Fibroblast of mammary gland (primary cell): ENCODE measurements at regions not wholly inside any gene's neighbourhood (a gene's known extent, or its start where the extent isn't known, plus 50 kb on each side); places are given as distances from the start of the nearest gene placed in this dataset.

ENCODE experiments used
- DNase-seq: peaks from one replicate; pipeline ENCODE4 v3.0.0-alpha.2; 2010; ENCODE audit warnings: low read depth
- H3K4me3 ChIP-seq: 2 replicates; pipeline ENCODE4 v1.5.1; 2011; ENCODE audit warnings: low read depth, mild to moderate bottlenecking, low read length, moderate library complexity; ENCODE audit not compliant: control insufficient read depth
- TF ChIP-seq, protein P1 (sequence below): conservative IDR thresholded peaks from 2 replicates; pipeline ENCODE4 v1.5.1; 2011; ENCODE audit warnings: low read depth, low read length, inconsistent platforms; ENCODE audit not compliant: control insufficient read depth, insufficient read depth

DNA sequence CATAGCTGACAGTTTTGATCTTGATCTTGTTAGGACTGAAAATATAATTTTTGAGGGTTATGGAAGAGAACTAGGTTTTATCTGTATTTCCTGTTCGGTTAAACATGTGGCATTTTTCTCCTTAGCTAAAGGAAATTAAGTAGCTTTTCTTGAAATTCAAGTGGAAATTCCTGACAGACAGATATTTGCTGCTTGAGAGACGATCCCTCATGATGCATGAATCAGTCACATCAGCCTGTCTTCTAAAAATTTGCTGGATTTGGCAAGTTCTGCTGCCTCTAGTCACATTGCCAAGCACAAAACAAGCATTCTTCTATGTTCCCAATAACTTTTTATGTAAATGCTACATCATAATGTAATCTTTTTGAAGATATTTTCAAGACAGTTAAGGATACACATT is 201.8 kb upstream of the ATP5MC3 start:
- no peak for DNase-seq
- no peak overlapping the region for H3K4me3 ChIP-seq
- TF ChIP-seq, protein P1, sequence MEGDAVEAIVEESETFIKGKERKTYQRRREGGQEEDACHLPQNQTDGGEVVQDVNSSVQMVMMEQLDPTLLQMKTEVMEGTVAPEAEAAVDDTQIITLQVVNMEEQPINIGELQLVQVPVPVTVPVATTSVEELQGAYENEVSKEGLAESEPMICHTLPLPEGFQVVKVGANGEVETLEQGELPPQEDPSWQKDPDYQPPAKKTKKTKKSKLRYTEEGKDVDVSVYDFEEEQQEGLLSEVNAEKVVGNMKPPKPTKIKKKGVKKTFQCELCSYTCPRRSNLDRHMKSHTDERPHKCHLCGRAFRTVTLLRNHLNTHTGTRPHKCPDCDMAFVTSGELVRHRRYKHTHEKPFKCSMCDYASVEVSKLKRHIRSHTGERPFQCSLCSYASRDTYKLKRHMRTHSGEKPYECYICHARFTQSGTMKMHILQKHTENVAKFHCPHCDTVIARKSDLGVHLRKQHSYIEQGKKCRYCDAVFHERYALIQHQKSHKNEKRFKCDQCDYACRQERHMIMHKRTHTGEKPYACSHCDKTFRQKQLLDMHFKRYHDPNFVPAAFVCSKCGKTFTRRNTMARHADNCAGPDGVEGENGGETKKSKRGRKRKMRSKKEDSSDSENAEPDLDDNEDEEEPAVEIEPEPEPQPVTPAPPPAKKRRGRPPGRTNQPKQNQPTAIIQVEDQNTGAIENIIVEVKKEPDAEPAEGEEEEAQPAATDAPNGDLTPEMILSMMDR = no peak

DNA sequence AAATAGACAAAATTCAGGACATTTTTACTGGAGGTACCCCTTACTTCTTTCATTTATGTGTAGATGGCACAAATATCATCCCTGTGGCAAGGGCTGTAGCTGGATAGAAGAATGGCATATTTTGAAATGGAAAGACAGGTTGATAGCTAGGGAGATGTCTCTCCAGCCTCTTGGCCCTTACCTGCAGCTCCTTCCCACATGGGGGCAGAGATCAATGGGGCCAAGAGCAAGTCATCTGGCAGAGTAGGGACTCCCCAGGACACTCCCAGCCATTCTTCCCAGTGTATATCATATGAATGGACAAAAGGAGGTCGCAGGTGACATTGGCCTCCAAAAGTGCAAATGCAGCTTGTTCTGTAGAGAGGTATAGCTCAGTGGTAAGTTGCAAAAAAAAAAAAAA is 192.2 kb upstream of the ATP5MC3 start:
- TF ChIP-seq, protein P1 = no peak
- DNase-seq = no peak
- no peak overlapping the region for H3K4me3 ChIP-seq

DNA sequence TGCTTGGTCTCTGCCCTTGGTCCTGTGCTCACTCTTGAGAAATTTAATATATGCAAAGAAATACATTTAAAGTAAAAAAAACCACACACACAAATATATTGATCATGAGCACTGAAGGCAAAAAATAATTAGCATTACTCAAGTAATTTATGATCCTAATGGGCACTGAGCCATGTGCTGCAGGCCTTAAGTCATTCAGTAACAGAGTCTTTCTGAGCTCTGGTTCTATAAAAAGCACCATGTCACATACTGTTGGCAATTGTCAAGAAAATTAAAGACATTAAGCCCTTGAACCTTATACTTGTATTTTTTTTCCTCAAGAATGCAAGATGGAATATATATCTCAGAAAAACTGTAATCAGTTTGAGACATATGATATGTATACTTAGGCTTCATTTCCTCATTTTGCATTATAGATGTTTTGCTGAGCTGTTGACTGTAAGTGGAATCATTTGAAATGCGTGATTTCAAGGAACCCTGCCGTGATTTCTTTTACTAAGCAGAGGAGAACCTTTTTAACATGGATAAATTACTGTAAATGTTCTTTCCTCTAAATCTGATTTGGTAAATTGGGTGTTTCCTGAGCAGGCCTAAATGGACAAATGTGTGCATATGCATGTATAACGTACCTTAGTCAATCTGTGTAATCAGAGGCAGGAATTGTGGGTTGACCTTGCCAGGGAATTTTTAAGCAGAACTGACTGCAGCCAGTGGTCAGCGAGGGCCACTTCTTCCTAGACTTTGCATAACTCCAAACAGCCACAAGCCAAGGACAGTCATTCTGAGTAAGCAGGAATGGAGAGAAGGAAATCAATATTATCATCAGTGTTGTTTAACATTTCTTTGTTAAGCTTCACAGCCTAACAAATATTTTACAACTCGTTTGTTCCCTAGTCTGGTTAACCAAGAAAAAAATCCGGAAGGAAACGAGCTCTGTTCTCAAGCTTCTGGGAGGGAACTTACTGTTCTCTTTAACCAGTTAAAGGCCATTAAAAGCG is 191.5 kb upstream of the ATP5MC3 start:
- H3K4me3 ChIP-seq = no peak overlapping the region
- TF ChIP-seq, protein P1 = no peak
- peak; percentile 23 for DNase-seq

DNA sequence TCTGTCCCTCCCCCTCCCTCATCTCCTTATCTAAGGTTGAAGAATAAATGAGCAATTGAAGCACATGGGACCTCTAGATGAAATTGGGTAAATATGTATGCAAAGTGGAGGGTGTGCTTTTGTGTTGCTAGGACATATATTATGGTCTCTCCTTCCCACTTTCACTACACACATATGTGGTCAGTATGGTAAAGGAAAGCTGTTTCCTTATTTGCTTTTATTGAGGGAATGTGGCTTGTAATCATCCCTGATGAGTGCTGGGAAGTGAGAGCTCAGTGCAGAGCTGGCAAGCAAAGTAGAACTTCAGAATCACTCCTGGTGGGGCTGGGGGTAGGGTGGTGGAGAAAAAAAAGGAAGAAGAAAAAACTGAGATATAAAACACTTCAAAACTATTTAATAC is 189.9 kb upstream of the ATP5MC3 start:
- no peak for DNase-seq
- H3K4me3 ChIP-seq = no peak overlapping the region
- TF ChIP-seq, protein P1 = no peak

DNA sequence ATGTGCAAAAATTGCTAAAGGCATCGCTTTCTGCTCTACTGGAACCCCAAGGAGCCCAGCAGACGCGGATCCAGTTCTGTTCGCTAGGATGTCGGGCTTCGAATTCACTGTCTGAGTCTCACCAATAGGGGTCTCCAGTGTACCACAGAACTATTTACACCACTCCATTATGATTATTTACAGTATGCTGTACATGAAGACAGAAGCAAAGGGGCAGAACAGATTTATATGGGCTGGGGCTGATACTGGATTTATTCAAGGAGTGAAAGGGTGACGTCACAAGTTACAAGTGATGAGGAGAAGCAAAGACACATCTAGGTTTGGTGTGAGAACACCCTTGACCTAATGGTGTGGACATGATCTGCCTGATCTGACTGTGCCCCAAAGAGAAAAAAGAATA is 185.3 kb upstream of the ATP5MC3 start:
- peak; percentile 53 for DNase-seq
- TF ChIP-seq, protein P1 = peak; percentile 83
- H3K4me3 ChIP-seq = no peak overlapping the region

DNA sequence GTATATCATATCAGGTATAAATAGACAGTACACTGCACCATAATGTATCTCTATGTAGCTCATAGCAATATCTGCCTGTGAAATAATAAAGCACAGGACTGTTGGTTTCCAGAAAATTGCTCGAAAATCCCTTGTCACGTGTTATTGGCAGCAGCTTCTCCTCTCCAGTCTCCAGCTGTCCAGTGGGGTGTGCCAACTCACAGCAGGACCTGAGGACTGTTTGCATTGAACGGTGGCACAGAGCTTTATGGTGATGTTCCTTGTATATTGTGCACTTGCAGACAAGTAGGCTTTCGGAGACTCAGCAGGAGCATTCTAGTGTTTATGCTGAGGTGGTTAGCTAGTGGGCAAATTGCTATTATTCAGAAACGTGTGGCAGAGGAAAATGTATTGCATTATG is 182.2 kb upstream of the ATP5MC3 start:
- TF ChIP-seq, protein P1 = no peak
- DNase-seq = no peak
- H3K4me3 ChIP-seq = no peak overlapping the region

DNA sequence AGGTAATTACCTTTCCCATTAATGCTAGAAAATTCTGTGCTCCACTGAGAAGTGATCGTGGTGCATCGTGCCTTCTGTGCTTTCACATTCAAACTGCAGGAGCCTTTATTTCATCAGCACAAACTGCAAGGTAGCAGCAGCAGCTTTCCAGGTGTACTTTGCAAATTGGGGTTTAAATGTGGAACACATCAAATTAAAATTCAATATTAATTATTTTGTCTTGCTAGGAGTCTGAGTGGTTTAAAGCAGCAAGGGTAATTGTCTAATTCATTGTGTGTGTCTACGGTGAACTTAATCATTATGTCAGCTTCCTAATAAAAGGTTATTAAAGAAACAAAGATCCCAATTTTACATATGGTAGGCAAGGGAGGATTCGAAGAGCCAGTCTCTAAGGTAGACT is 180.8 kb upstream of the ATP5MC3 start:
- H3K4me3 ChIP-seq = no peak overlapping the region
- DNase-seq = no peak

More for the DNA sequence above, 180.8 kb upstream of the ATP5MC3 start:
- TF ChIP-seq, protein P1 = no peak
